KBM-7 (cell line): ENCODE measurements at regions not wholly inside any gene's neighbourhood (a gene's known extent, or its start where the extent isn't known, plus 50 kb on each side); places are given as distances from the start of the nearest gene placed in this dataset.

Experiments
- DNase-seq: peaks from one replicate; pipeline ENCODE4 v3.0.0-alpha.2; 2015
- in situ Hi-C: fragments of 300-500 bp; cut with MboI; formaldehyde crosslinking; loops from 2 replicates; pipeline ENCODE4 v1.14.3; 2020; ENCODE audit warnings: low sequenced_read_pairs, low pct_unique_long_range_greater_than_20kb, mixed read lengths

DNA sequence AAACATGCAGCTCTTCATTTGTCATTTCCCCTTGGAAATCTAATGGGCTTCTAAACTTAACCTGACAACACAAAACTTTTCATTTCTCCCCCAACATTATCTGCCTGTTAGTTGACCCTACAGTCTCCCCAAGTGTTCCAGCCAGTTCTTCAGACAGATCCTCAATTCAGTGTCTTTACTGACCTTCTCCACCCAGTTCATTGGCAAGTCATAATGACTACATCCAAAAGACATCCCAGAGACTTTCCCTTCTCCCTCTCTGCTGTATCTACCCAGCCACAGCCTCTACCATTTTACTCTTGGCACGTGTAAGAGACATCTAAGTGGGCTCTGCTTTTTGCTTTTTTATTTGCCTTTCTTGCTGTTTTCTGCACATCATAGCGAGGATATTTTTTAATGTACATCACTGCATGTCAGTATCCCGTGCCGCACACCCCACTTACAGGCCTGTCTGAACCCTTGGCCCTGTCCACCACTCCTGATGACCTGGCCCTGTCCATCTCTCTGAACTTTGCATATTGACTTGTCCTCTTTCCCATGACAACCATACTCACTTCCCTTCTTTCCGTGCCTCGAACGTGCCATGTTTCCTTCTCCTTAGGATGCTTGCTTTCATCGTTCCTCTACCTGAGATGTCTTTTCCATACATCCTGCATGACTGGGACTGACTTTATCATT, 391.9 kb downstream of the IRS2 start:
- no peak for DNase-seq
- in situ Hi-C loops = no loop called here

- in situ Hi-C loops = no loop called here
Observed at GRCh38 chr13:109393045-109393444, 393.3 kb downstream of the IRS2 start.

GRCh38 chr13:109390391-109390790, 396.0 kb downstream of the IRS2 start:
- in situ Hi-C loops = no loop called here

More at GRCh38 chr13:109393045-109393444, 393.3 kb downstream of the IRS2 start:
- no peak for DNase-seq

GRCh38 chr13:109389892-109390345, 396.5 kb downstream of the IRS2 start:
- no peak for DNase-seq
- in situ Hi-C loops = no loop called here

More at GRCh38 chr13:109390391-109390790, 396.0 kb downstream of the IRS2 start:
- DNase-seq = no peak

GRCh38 chr13:109389456-109389855, 396.9 kb downstream of the IRS2 start:
- in situ Hi-C loops = no loop called here
- no peak for DNase-seq

DNA sequence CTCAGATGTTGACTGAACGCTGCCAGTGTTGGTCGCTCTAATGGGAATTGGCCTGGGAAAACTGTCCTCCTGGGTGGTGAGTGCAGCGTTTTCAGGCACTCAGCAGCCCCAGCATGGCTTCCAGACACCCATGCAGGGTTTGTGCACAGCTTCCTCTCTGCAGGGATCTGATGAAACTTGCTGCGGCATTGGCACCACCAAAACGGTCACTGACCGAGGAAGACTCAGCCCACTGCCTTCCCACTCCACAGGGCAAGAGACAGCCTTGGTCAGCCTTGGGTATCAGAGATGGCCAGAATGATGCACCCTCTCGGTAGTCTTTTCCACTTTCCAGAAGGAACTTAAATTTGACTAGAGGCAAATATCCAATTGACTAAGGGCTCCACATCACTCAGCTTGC, 398.9 kb downstream of the IRS2 start:
- in situ Hi-C loops = no loop called here

GRCh38 chr13:109385242-109385560, 401.2 kb downstream of the IRS2 start:
- in situ Hi-C loops = no loop called here
- DNase-seq = no peak

More for the DNA sequence above, 398.9 kb downstream of the IRS2 start:
- no peak for DNase-seq

DNA sequence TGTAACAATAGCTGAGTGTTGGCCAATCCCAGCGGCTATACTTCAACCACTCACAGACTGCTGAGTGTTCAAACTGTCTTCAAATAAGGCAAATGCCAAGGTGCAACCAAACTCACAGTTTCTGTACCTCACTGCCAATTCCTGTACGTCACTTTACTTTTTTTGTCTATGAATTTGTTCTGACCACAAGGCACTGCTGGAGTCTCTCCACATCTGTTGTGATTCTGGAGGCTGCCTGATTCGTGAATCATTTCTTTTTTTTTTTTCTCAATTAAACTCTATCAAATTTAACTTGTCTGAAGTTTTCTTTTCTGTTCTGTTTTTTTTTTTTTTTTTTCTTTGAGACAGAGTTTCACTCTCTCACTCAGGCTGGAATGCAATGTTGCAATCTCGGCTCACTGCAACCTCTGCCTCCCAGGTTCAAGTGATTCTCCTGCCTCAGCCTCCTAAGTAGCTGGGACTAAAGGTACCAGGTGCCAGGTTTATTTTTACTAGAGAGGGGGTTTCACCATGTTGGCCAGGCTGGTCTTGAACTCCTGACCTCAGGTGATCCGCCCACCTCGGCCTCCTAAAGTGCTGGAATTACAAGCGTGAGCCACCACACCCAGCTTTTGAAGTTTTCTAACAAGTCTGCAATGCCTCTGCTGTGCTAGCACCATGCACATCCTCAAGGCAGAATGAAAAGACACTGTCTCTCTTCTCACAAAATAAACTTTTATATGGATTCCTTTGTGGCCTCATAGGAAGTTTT, 401.7 kb downstream of the IRS2 start:
- in situ Hi-C loops = no loop called here
- no peak for DNase-seq

DNA sequence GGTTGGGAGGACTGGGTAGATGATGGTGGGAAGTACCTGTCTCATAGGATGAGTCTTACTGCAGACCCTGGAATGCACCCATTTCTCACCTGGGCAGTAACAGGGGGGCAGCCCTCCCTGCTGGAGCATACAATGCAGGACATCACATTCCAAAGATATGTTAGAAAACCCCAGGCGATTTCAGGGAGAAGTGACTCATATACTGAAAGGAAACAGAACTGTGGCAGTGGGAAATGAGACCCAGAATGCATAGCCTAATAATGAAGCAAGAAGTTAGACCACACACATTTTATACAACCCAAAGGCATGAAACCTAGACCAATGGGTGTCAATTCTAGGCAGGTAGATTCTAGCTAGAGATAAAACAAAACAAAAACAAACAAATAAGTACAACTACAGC, 402.7 kb downstream of the IRS2 start:
- no peak for DNase-seq
- in situ Hi-C loops = no loop called here

GRCh38 chr13:109381546-109382180, 404.7 kb downstream of the IRS2 start:
- in situ Hi-C loops = no loop called here
- no peak for DNase-seq

DNA sequence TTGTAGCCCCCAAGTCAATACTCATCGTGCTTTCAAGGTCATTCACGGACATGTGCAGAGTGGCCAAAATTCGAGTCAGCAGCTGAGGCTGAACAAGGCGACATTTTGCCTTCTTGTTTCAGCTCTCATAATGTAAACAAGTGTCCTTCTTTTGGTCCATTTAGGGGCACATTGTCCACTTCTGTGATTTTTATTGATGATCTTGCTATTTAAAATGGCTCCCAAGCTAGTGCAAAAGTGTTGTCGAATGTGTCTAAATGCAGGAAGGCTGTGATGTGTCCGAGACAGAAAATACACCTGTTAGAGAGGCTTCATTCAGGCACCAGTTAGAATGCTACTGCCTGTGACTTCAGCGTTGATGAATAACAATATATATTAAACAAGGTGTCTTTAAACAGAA, 405.9 kb downstream of the IRS2 start:
- DNase-seq = no peak
- in situ Hi-C loops = no loop called here

DNA sequence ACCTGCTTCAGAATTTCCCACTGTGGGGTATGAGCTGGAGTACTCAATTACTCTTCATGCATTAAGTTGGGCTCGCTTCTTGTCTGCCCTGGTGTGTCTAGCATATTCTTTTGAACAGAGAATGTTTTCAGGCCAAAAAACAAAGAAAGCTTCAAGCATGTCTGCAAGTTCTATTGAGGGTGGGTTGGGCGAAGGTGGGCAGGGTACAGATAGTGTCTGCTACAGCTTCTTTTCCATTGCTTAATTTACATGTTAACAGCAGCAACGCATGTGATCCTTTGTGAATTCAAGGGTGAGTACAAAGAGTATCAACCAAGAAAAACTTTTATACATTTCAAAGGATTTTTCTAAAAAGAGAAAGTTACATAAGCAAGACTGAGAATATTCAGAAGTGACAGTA, 406.5 kb downstream of the IRS2 start:
- in situ Hi-C loops = no loop called here
- no peak for DNase-seq

DNA sequence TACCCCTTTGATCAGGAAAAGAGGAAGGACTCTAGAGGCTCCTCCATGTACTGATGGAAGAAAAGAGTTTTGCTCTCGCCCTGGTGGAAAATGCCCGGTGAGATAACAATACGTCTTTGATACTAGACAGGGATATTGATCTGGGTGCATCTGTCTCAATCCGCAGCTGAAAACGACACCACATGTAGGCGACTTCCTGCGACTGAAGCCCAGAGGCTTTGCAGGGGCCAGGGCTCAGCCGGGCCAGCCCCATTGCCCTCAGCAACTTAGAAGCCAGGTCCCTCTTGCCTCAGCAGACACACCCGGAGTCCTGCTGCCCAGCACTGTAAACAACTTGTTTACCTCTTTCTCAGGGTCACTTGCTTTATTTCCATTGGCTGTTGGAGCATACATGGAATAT, 409.4 kb downstream of the IRS2 start:
- in situ Hi-C loops = no loop called here
- no peak for DNase-seq

DNA sequence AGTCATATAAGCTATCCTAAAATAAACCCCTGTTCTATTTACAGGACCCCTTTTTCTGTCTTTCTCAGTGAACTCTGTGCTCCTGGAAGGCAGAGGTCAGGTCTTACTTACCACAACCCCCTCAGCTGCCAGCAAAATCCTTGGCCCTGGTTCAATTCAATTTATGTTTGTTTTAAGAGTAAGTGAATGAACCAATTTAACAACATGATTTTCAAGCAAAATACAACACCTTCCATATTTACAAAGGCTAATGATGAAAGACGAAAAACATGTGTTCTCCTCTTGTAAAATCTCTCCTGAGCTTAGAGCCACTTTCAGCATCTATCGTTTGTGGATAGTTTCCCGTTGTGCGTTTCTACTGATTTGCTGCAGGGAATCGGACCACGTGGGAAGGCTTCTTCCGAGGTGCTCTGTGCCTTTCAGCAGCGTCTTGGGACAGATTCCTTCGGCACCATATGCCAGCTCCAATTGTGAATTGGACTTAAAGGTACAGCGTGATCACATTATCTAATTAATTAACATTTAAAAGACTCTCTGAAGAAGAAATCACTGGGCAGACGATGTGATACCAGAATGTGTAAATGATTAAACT, 411.7 kb downstream of the IRS2 start:
- in situ Hi-C loops = loop anchor here (25.0 kb wide), 1 partner anchor 88 kb away; no protein-coding TSS in a partner anchor

GRCh38 chr13:109372666-109373065, 413.7 kb downstream of the IRS2 start:
- no peak for DNase-seq
- in situ Hi-C loops = loop anchor here (25.0 kb wide), 1 partner anchor 90 kb away; no protein-coding TSS in a partner anchor

More for the DNA sequence above, 411.7 kb downstream of the IRS2 start:
- no peak for DNase-seq

DNA sequence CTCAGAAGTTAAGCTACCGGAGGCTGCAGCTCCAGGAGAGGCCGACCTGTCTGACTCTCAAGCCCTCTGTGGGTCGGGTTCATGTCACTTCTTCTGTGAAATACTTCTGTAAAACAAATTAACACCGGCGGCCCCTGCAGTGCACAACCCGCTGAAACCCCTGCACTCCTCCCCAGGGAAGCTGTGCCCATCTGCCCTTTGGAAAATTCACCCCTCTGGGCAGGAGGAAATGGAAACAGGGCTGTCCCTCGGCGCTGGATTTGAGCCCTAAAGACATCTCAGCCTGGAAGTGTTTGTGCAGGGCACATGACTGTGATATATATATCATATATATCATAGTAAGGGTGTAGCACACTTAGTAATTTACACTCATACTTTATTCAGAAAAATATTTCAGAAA, 415.3 kb downstream of the IRS2 start:
- in situ Hi-C loops = loop anchor here (25.0 kb wide), 1 partner anchor 91 kb away; no protein-coding TSS in a partner anchor
- DNase-seq = no peak

DNA sequence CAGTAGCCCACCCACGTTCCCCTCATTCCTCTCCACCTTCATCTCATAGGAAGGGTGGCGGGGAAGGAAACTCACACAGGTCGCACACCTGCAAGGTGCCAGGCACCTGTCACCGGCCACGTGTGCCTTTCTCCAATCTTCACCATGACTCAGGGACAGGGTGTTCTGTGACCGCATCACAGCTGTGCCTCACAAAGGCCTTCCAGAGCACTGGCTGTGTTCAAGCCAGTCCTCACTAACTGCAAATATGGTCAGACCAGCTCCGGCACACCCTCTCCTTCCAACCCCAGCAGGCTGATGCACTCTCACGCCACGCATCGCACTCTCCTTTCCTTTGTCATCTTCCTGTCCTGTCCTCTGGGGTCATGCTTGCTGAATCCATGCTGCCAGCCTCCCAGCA, 415.9 kb downstream of the IRS2 start:
- no peak for DNase-seq
- in situ Hi-C loops = loop anchor here (25.0 kb wide), 1 partner anchor 92 kb away; no protein-coding TSS in a partner anchor

GRCh38 chr13:109369353-109370052, 416.9 kb downstream of the IRS2 start:
- DNase-seq = no peak
- in situ Hi-C loops = loop anchor here (25.0 kb wide), 1 partner anchor 93 kb away; no protein-coding TSS in a partner anchor

GRCh38 chr13:109368230-109368629, 418.2 kb downstream of the IRS2 start:
- in situ Hi-C loops = loop anchor here (25.0 kb wide), 1 partner anchor 94 kb away; no protein-coding TSS in a partner anchor
- DNase-seq = no peak
